ENCODE measurements at regions not wholly inside any gene's neighbourhood (a gene's known extent, or its start where the extent isn't known, plus 50 kb on each side); places are given as distances from the start of the nearest gene placed in this dataset.

- no peak for TF ChIP-seq POLR2A (IDR thresholded peaks at IDR 0.05; ENCODE audit: low read depth, low read length)
- no peak for TF ChIP-seq POLR2AphosphoS5 (IDR thresholded peaks at IDR 0.05; ENCODE audit: low read depth, low read length)
Measured at GRCh38 chr5:68021227-68021626, 194.3 kb upstream of the PIK3R1 start.
